ENCODE measurements at regions not wholly inside any gene's neighbourhood (a gene's known extent, or its start where the extent isn't known, plus 50 kb on each side); places are given as distances from the start of the nearest gene placed in this dataset.

- H4K20me1 ChIP-seq (ENCODE audit: low read length) = no peaks in the 10 kb centered on the region
- no peaks in the 10 kb centered on the region for H3F3A ChIP-seq (ENCODE audit: low read length, unreplicated experiment)
- ChIA-PET POLR2A (ENCODE audit: unreplicated experiment) (interaction anchor here (0.5 kb wide), 1 partner anchor 96 kb away, joined by 4 read pairs; no protein-coding TSS in a partner anchor), CTCF (no interaction called here)
- no peaks in the 10 kb centered on the region for H3K79me2 ChIP-seq (ENCODE audit: low read length)
- H3K9me3 ChIP-seq (ENCODE audit: low read length) = no peaks in the 10 kb centered on the region
- H2AFZ ChIP-seq (ENCODE audit: low read length) = no peak overlapping the region
- peak overlapping the region; percentile 41; the same call in 1 of the 2 replicates for H3K4me3 ChIP-seq (ENCODE audit: low read length)
- intact Hi-C loops (cut with micrococcal nuclease) = no loop called here
- peak; percentile 95 for DNase-seq
- ATAC-seq = peak; percentile 78
- H3K36me3 ChIP-seq (ENCODE audit: low read depth, low read length) = no peaks in the 10 kb centered on the region
- TF ChIP-seq CTCF (conservative IDR thresholded peaks at IDR 0.05; ENCODE audit: low read depth, low read length) (no peak), EZH2 (IDR thresholded peaks at IDR 0.05; ENCODE audit: low read length, unreplicated experiment) (no peak), EZH2phosphoT487 (IDR thresholded peaks at IDR 0.05; ENCODE audit: borderline replicate concordance, low read length) (no peak)
- H3K9ac ChIP-seq (ENCODE audit: low read length) = peak overlapping the region; percentile 53
- H3K27me3 ChIP-seq (ENCODE audit: low read length) = peaks cover 20% of the 10 kb centered on the region
- peak overlapping the region; percentile 85 for H3K27ac ChIP-seq (ENCODE audit: low read length)
- H3K4me1 ChIP-seq (ENCODE audit: insufficient read depth, low read length) = peaks cover 25% of the 10 kb centered on the region
- H3K9me2 ChIP-seq (replicated peaks; ENCODE audit: low read length) = no peaks in the 10 kb centered on the region
- no TSS peak for BruUV-seq (replicated peaks)
- H3K4me2 ChIP-seq (ENCODE audit: low read length) = peak overlapping the region; percentile 79
Measured at GRCh38 chr1:229893762-229894444, 173.1 kb upstream of the GALNT2 start.

GRCh38 chr1:229894532-229894931, 172.5 kb upstream of the GALNT2 start:
- DNase-seq (peak; percentile 70), ATAC-seq (peak; percentile 69)
- peaks cover 25% of the 10 kb centered on the region for H3K4me1 ChIP-seq (ENCODE audit: insufficient read depth, low read length)
- H3K79me2 ChIP-seq (ENCODE audit: low read length) = no peaks in the 10 kb centered on the region
- TF ChIP-seq EZH2 (IDR thresholded peaks at IDR 0.05; ENCODE audit: low read length, unreplicated experiment) (no peak), CTCF (conservative IDR thresholded peaks at IDR 0.05; ENCODE audit: low read depth, low read length) (no peak), EZH2phosphoT487 (IDR thresholded peaks at IDR 0.05; ENCODE audit: borderline replicate concordance, low read length) (no peak)
- peaks cover 20% of the 10 kb centered on the region for H3K27me3 ChIP-seq (ENCODE audit: low read length)
- H4K20me1 ChIP-seq (ENCODE audit: low read length) = no peaks in the 10 kb centered on the region
- H3K9me3 ChIP-seq (ENCODE audit: low read length) = no peaks in the 10 kb centered on the region
- H3F3A ChIP-seq (ENCODE audit: low read length, unreplicated experiment) = no peaks in the 10 kb centered on the region
- peak overlapping the region; percentile 53 for H3K9ac ChIP-seq (ENCODE audit: low read length)
- no TSS peak for BruUV-seq (replicated peaks)
- H3K27ac ChIP-seq (ENCODE audit: low read length) = peak overlapping the region; percentile 85
- H3K4me2 ChIP-seq (ENCODE audit: low read length) = peak overlapping the region; percentile 79
- intact Hi-C loops (cut with micrococcal nuclease) = no loop called here
- H2AFZ ChIP-seq (ENCODE audit: low read length) = no peak overlapping the region
- ChIA-PET CTCF (no interaction called here), POLR2A (ENCODE audit: unreplicated experiment) (interaction anchor here (0.5 kb wide), 1 partner anchor 95 kb away, joined by 4 read pairs; no protein-coding TSS in a partner anchor)
- no peaks in the 10 kb centered on the region for H3K9me2 ChIP-seq (replicated peaks; ENCODE audit: low read length)
- H3K36me3 ChIP-seq (ENCODE audit: low read depth, low read length) = no peaks in the 10 kb centered on the region
- H3K4me3 ChIP-seq (ENCODE audit: low read length) = peak overlapping the region; percentile 41; the same call in 1 of the 2 replicates

GRCh38 chr1:229895605-229896004, 171.4 kb upstream of the GALNT2 start:
- peaks cover 25% of the 10 kb centered on the region for H3K4me1 ChIP-seq (ENCODE audit: insufficient read depth, low read length)
- H3K4me3 ChIP-seq (ENCODE audit: low read length) = no peak overlapping the region
- no peaks in the 10 kb centered on the region for H3K79me2 ChIP-seq (ENCODE audit: low read length)
- H3F3A ChIP-seq (ENCODE audit: low read length, unreplicated experiment) = no peaks in the 10 kb centered on the region
- H2AFZ ChIP-seq (ENCODE audit: low read length) = no peak overlapping the region
- ChIA-PET POLR2A (ENCODE audit: unreplicated experiment) (no interaction called here), CTCF (no interaction called here)
- ATAC-seq = no peak
- BruUV-seq (replicated peaks) = no TSS peak
- no peak for TF ChIP-seq EZH2 (IDR thresholded peaks at IDR 0.05; ENCODE audit: low read length, unreplicated experiment)
- no peak for TF ChIP-seq CTCF (conservative IDR thresholded peaks at IDR 0.05; ENCODE audit: low read depth, low read length)
- TF ChIP-seq EZH2phosphoT487 (IDR thresholded peaks at IDR 0.05; ENCODE audit: borderline replicate concordance, low read length) = no peak
- intact Hi-C loops (cut with micrococcal nuclease) = no loop called here
- H3K9me2 ChIP-seq (replicated peaks; ENCODE audit: low read length) = no peaks in the 10 kb centered on the region
- H3K36me3 ChIP-seq (ENCODE audit: low read depth, low read length) = no peaks in the 10 kb centered on the region
- H3K27ac ChIP-seq (ENCODE audit: low read length) = no peak overlapping the region
- peaks cover 20% of the 10 kb centered on the region for H3K27me3 ChIP-seq (ENCODE audit: low read length)
- H3K4me2 ChIP-seq (ENCODE audit: low read length) = no peak overlapping the region
- no peaks in the 10 kb centered on the region for H4K20me1 ChIP-seq (ENCODE audit: low read length)
- no peak overlapping the region for H3K9ac ChIP-seq (ENCODE audit: low read length)
- no peaks in the 10 kb centered on the region for H3K9me3 ChIP-seq (ENCODE audit: low read length)
- DNase-seq = no peak
